ENCODE measurements at regions not wholly inside any gene's neighbourhood (a gene's known extent, or its start where the extent isn't known, plus 50 kb on each side); places are given as distances from the start of the nearest gene placed in this dataset.

DNA sequence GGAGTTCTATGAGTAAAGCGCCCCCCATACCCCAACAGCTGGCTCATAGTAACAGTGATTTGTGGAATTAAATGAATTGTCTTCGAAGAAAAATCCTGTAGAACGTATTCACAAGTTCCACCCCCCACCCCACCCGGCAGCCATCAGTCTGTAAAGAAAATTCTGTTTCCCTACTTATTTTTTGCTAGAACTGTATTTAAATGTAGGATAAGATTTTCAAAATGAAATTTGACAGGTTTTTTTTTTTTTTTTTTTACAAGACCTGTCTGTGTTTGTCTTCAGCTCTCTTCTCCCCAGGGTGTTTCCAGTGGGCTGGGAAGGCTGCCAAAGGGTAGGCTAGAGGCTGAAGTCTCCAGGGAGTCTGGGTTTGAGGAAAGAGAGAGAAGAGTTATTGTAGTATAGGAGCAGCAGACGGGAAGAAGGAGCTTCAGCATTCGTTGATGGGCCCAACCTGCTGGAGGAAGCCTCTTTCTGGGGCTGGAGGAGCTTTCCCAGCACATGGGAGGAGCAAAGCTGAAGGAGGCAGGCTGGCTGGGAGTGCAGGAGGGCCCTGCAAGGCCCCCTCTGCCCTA, 130.6 kb upstream of the SEMA6D start:
- H3K27me3 ChIP-seq (ENCODE audit: control insufficient read depth, insufficient read depth, low read length, poor library complexity, severe bottlenecking): no peaks in the 10 kb centered on the region
- TF ChIP-seq, protein P1, sequence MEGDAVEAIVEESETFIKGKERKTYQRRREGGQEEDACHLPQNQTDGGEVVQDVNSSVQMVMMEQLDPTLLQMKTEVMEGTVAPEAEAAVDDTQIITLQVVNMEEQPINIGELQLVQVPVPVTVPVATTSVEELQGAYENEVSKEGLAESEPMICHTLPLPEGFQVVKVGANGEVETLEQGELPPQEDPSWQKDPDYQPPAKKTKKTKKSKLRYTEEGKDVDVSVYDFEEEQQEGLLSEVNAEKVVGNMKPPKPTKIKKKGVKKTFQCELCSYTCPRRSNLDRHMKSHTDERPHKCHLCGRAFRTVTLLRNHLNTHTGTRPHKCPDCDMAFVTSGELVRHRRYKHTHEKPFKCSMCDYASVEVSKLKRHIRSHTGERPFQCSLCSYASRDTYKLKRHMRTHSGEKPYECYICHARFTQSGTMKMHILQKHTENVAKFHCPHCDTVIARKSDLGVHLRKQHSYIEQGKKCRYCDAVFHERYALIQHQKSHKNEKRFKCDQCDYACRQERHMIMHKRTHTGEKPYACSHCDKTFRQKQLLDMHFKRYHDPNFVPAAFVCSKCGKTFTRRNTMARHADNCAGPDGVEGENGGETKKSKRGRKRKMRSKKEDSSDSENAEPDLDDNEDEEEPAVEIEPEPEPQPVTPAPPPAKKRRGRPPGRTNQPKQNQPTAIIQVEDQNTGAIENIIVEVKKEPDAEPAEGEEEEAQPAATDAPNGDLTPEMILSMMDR (conservative IDR thresholded peaks at IDR 0.05): no peak
- Mint-ChIP-seq H3K4me3 (no peak overlapping the region), H3K4me1 (peaks cover 11% of the 10 kb centered on the region), H3K27ac (no peak overlapping the region), H3K9me3 (no peaks in the 10 kb centered on the region), H3K36me3 (ENCODE audit: low read depth) (no peaks in the 10 kb centered on the region), H3K27me3 (ENCODE audit: insufficient read depth) (no peaks in the 10 kb centered on the region)
- H3K36me3 ChIP-seq (ENCODE audit: control insufficient read depth, insufficient read depth, low read length): no peaks in the 10 kb centered on the region
- H3K4me3 ChIP-seq (ENCODE audit: low read length): no peak overlapping the region
- no peak overlapping the region for H3K27ac ChIP-seq (ENCODE audit: low read depth, low read length)
- no peaks in the 10 kb centered on the region for H3K9me3 ChIP-seq (ENCODE audit: control insufficient read depth, low read length)
- WGBS, 2 experiments (ENCODE audit: insufficient coverage in 1 of 2, insufficient read length in 1 of 2): 98 to 100% methylated on average over 2 to 6 of the region's 6 CpGs
- H3K4me1 ChIP-seq (ENCODE audit: control insufficient read depth, insufficient read depth, low read length): peaks cover 5% of the 10 kb centered on the region
- H3K9ac ChIP-seq (ENCODE audit: extremely low read depth, low read length, poor library complexity, severe bottlenecking): no peak overlapping the region
- no peak for DNase-seq

DNA sequence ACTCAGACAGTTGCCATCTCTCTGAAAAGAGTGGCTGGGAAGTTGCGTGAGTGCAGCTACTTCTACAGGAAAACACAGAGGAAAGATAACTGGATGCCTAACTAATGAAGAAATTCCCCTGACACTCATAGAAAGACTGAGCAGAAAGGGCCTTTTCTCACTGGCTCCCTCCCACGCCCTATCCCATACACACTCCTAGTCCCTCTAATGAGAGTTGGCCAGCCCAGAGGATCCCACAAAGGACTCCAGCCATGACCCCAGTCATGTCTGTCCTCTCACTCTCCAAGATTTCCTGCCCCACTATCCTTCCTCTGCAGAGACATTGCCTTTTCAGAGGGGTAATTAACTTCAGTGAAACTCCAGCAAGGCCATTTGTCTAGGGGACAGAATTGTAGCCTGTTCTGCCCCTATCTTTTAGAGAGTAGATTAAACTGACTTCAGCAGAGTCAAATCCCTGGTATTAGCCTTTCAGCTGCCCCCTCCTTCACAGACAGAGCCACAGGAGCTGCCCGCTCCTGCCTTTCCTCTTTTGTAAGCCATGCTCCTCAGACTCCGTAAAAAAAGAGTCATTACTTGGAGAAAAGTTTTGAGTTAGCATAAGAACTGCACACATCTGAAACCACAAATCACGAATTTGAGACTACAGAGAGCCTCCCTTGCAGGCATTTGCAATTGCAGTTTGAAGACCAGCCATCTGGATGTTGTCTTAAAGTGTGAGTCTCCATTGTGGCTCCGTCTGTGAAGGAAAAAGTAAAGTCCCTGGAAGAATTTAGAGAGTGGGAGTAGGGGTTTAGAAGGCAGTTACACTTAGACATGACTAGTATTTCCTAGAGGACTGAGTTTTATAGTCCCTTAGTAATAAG, 129.1 kb upstream of the SEMA6D start:
- Histone ChIP-seq H3K27me3 (ENCODE audit: control insufficient read depth, insufficient read depth, low read length, poor library complexity, severe bottlenecking) (no peaks in the 10 kb centered on the region), H3K4me1 (ENCODE audit: control insufficient read depth, insufficient read depth, low read length) (peaks cover 5% of the 10 kb centered on the region), H3K9ac (ENCODE audit: extremely low read depth, low read length, poor library complexity, severe bottlenecking) (no peak overlapping the region), H3K36me3 (ENCODE audit: control insufficient read depth, insufficient read depth, low read length) (no peaks in the 10 kb centered on the region), H3K4me3 (ENCODE audit: low read length) (no peak overlapping the region), H3K9me3 (ENCODE audit: control insufficient read depth, low read length) (no peaks in the 10 kb centered on the region), H3K27ac (ENCODE audit: low read depth, low read length) (peak overlapping the region; percentile 9)
- Mint-ChIP-seq H3K36me3 (ENCODE audit: low read depth) (no peaks in the 10 kb centered on the region), H3K4me3 (no peak overlapping the region), H3K9me3 (no peaks in the 10 kb centered on the region), H3K4me1 (peaks cover 11% of the 10 kb centered on the region), H3K27me3 (ENCODE audit: insufficient read depth) (no peaks in the 10 kb centered on the region), H3K27ac (no peak overlapping the region)
- TF ChIP-seq, protein P1 (conservative IDR thresholded peaks at IDR 0.05): no peak
- WGBS, 2 experiments (ENCODE audit: insufficient coverage in 1 of 2, insufficient read length in 1 of 2): 91 to 93% methylated on average over 3 to 6 of the region's 6 CpGs
- DNase-seq: no peak

DNA sequence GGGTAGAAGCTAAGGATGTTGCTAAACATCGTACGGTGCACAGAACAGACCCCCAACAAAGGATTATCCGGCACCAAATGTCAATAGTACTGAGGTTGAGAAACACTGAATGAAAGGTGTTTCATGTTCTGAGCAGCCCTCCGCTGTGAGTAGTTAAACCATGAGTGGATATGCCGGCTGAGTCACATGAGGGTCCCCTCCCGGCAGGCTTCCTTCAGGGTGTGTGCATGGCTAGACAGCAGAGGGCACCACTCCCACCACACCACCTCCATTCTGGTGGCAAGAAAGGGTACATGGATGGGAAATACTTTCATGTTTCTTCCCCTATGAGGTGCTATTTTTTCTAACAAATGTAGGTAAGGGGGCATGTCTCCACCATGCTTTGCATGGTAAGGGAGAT, 128.3 kb upstream of the SEMA6D start:
- H3K9me3 ChIP-seq (ENCODE audit: control insufficient read depth, low read length): no peaks in the 10 kb centered on the region
- H3K4me3 ChIP-seq (ENCODE audit: low read length): no peak overlapping the region
- peaks cover 11% of the 10 kb centered on the region for H3K4me1 Mint-ChIP-seq
- TF ChIP-seq, protein P1 (conservative IDR thresholded peaks at IDR 0.05): peak; percentile 63
- peaks cover 5% of the 10 kb centered on the region for H3K4me1 ChIP-seq (ENCODE audit: control insufficient read depth, insufficient read depth, low read length)
- H3K27ac ChIP-seq (ENCODE audit: low read depth, low read length): no peak overlapping the region
- H3K9ac ChIP-seq (ENCODE audit: extremely low read depth, low read length, poor library complexity, severe bottlenecking): no peak overlapping the region
- no peaks in the 10 kb centered on the region for H3K9me3 Mint-ChIP-seq
- no peak overlapping the region for H3K27ac Mint-ChIP-seq
- H3K4me3 Mint-ChIP-seq: no peak overlapping the region
- no peaks in the 10 kb centered on the region for H3K27me3 Mint-ChIP-seq (ENCODE audit: insufficient read depth)
- 96 to 100% methylated on average over 4 to 6 of the region's 6 CpGs for WGBS, 2 experiments (ENCODE audit: insufficient coverage in 1 of 2, insufficient read length in 1 of 2)
- H3K36me3 ChIP-seq (ENCODE audit: control insufficient read depth, insufficient read depth, low read length): no peaks in the 10 kb centered on the region
- DNase-seq: peak; percentile 64
- no peaks in the 10 kb centered on the region for H3K27me3 ChIP-seq (ENCODE audit: control insufficient read depth, insufficient read depth, low read length, poor library complexity, severe bottlenecking)
- no peaks in the 10 kb centered on the region for H3K36me3 Mint-ChIP-seq (ENCODE audit: low read depth)
